PC-9 (cell line): ENCODE measurements at regions not wholly inside any gene's neighbourhood (a gene's known extent, or its start where the extent isn't known, plus 50 kb on each side); places are given as distances from the start of the nearest gene placed in this dataset.

ENCODE experiments used
- BruUV-seq: library from RNA; stranded (reverse); fragments of 400-500 nt; replicated peaks from 2 replicates; lab custom pipeline; 2021; lab: Mats Ljungman, UMichigan
- CTCF ChIA-PET: fragments of 300-600 bp; sonication (Branson Sonifier 250); formaldehyde crosslinking; loops from one replicate; lab custom pipeline; 2022; ENCODE audit warnings: antibody characterized with exemption; lab: Charles Lee
- POLR2A ChIA-PET: fragments of 300-600 bp; sonication (Branson Sonifier 250); formaldehyde crosslinking; loops from one replicate; lab custom pipeline; 2022; ENCODE audit warnings: antibody characterized with exemption; ENCODE audit not compliant: unreplicated experiment; lab: Charles Lee
- DNase-seq, 2 experiments: peaks; one replicate each; pipeline versions ENCODE4 v3.0.0 to v3.0.0-alpha.2; 2015 to 2022; ENCODE audit warnings: mixed read lengths in 1 of 2
- H2AFZ ChIP-seq: fragments of 200-600 bp; sonication (generic); 2 replicates; pipeline ENCODE4 v1.8.1; 2017; ENCODE audit warnings: antibody characterized with exemption
- H3F3A ChIP-seq: fragments of 200-600 bp; sonication (generic); 2 replicates; pipeline ENCODE4 v1.8.1; 2017; ENCODE audit warnings: antibody characterized with exemption, mild to moderate bottlenecking, low read depth; ENCODE audit not compliant: insufficient read depth
- H3K27ac ChIP-seq: fragments of 200-600 bp; sonication (generic); 2 replicates; pipeline ENCODE4 v1.6.1; 2016; ENCODE audit warnings: mixed run types
- H3K27me3 ChIP-seq: fragments of 200-600 bp; sonication (generic); 2 replicates; pipeline ENCODE4 v1.6.1; 2016; ENCODE audit warnings: low read depth, mixed run types; ENCODE audit not compliant: insufficient read depth
- H3K36me3 ChIP-seq: fragments of 200-600 bp; sonication (generic); 2 replicates; pipeline ENCODE4 v1.6.1; 2016; ENCODE audit warnings: low read depth, mixed run types
- H3K4me1 ChIP-seq: fragments of 200-600 bp; sonication (generic); replicated peaks from 2 replicates; pipeline ENCODE4 v1.6.1; 2016; ENCODE audit warnings: mixed run types; ENCODE audit not compliant: insufficient read depth
- H3K4me2 ChIP-seq: fragments of 200-600 bp; sonication (generic); 2 replicates; pipeline ENCODE4 v1.6.1; 2017; ENCODE audit warnings: mixed run types
- H3K4me3 ChIP-seq: fragments of 200-600 bp; sonication (generic); 2 replicates; pipeline ENCODE4 v1.6.1; 2016; ENCODE audit warnings: mixed run types
- H3K79me2 ChIP-seq: fragments of 200-600 bp; sonication (generic); 2 replicates; pipeline ENCODE4 v1.6.1; 2017; ENCODE audit warnings: low read depth, mixed run types
- H3K9me2 ChIP-seq: fragments of 200-600 bp; sonication (generic); 2 replicates; pipeline ENCODE4 v1.8.1; 2017; ENCODE audit warnings: mild to moderate bottlenecking; ENCODE audit not compliant: insufficient read depth
- H3K9me3 ChIP-seq: fragments of 200-600 bp; sonication (generic); 2 replicates; pipeline ENCODE4 v1.8.1; 2016; ENCODE audit warnings: low read depth; ENCODE audit not compliant: insufficient read depth
- H4K20me1 ChIP-seq: fragments of 200-600 bp; sonication (generic); 2 replicates; pipeline ENCODE4 v1.8.1; 2017; ENCODE audit not compliant: insufficient read depth
- EZH2 ChIP-seq: fragments of 200-600 bp; sonication (generic); IDR thresholded peaks from 2 replicates; pipeline ENCODE4 v1.8.0; 2017; ENCODE audit warnings: antibody characterized with exemption, low read depth
- intact Hi-C: fragments of 100-400 bp; cut with micrococcal nuclease; formaldehyde crosslinking; loops from one replicate; pipeline ENCODE4 v1.10.0; 2022; ENCODE audit not compliant: unreplicated experiment
- TF ChIP-seq, protein P1 (sequence below): fragments of 200-600 bp; sonication (generic); conservative IDR thresholded peaks from 2 replicates; pipeline ENCODE4 v1.6.1; 2017; ENCODE audit warnings: mixed run types, antibody characterized with exemption, mild to moderate bottlenecking, moderate library complexity

DNA sequence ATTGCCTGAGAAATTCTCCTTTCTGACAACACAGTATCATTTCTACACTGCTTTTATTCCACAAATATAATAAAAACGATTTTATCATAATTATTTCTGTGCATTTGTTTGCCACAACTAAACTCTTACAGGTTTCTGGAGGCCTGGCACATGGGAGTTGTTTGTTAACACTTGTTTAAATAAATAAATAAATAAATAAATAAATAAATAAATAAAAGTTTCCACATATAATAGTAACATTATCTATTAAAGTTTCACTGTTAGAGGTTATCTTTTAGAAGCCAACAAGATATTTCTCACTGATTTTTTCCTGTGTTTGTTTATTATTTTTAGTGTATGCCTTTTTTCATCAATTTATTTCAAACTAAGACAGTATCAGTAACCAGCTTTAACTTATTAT, 323.3 kb downstream of the FOXG1 start:
- intact Hi-C loops: no loop called here
- TF ChIP-seq EZH2: no peak
- TF ChIP-seq, protein P1, sequence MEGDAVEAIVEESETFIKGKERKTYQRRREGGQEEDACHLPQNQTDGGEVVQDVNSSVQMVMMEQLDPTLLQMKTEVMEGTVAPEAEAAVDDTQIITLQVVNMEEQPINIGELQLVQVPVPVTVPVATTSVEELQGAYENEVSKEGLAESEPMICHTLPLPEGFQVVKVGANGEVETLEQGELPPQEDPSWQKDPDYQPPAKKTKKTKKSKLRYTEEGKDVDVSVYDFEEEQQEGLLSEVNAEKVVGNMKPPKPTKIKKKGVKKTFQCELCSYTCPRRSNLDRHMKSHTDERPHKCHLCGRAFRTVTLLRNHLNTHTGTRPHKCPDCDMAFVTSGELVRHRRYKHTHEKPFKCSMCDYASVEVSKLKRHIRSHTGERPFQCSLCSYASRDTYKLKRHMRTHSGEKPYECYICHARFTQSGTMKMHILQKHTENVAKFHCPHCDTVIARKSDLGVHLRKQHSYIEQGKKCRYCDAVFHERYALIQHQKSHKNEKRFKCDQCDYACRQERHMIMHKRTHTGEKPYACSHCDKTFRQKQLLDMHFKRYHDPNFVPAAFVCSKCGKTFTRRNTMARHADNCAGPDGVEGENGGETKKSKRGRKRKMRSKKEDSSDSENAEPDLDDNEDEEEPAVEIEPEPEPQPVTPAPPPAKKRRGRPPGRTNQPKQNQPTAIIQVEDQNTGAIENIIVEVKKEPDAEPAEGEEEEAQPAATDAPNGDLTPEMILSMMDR: no peak
- H3K4me3 ChIP-seq: no peak overlapping the region
- no peaks in the 10 kb centered on the region for H3K36me3 ChIP-seq
- no peak overlapping the region for H3K4me2 ChIP-seq
- H3K9me2 ChIP-seq: no peaks in the 10 kb centered on the region
- no peaks in the 10 kb centered on the region for H3F3A ChIP-seq
- DNase-seq: no peak
- H3K27ac ChIP-seq: no peak overlapping the region
- ChIA-PET CTCF (no interaction called here), POLR2A (no interaction called here)
- no peaks in the 10 kb centered on the region for H3K79me2 ChIP-seq
- BruUV-seq: no TSS peak
- H3K9me3 ChIP-seq: no peaks in the 10 kb centered on the region
- no peaks in the 10 kb centered on the region for H4K20me1 ChIP-seq
- no peak overlapping the region for H2AFZ ChIP-seq
- no peaks in the 10 kb centered on the region for H3K4me1 ChIP-seq
- no peaks in the 10 kb centered on the region for H3K27me3 ChIP-seq

DNA sequence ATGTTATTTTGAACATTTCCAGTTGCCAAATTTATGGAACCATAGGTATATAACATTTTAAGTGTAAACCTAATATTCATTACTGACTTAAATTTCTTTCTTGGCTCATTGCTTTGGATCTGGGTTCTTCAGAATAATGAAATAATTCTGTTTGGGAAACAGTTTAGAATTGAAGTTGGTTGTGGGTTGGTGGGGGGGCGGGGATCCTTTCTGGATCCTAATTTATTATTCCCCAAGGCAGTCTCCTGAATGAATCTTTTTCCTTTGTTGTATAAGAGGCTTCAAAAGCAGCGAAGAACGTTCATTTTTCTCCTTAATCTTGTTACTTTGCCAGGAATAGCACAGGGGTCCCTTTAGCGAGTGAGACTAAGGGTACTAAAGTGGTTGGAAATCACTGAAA, 325.5 kb downstream of the FOXG1 start:
- no peak overlapping the region for H3K27ac ChIP-seq
- no peak for TF ChIP-seq EZH2
- TF ChIP-seq, protein P1: no peak
- intact Hi-C loops: no loop called here

DNA sequence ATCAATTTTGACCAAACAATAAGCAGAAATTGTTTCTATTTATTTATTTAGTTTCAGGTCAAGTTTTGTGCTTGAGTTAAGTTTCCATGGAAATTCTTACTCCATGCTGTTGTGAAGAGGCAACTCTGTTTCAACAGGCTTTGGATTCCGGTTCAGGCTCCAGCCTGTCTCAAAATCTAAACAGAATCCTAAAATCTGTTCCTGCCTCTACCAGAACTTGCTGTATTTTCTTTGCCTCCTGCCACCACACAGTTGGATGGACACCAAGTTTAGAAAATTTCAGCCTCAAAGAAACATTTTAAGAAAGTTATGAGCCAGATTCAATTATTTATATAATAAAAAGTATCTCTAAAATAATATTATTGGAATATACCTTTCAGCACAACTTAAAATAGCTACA, 330.9 kb downstream of the FOXG1 start:
- ChIA-PET CTCF (no interaction called here), POLR2A (no interaction called here)
- Histone ChIP-seq H2AFZ (no peak overlapping the region), H3K27me3 (no peaks in the 10 kb centered on the region), H3K27ac (no peak overlapping the region), H3K4me3 (no peak overlapping the region), H3K4me2 (no peak overlapping the region), H4K20me1 (no peaks in the 10 kb centered on the region), H3K4me1 (no peaks in the 10 kb centered on the region), H3F3A (no peaks in the 10 kb centered on the region), H3K79me2 (no peaks in the 10 kb centered on the region), H3K36me3 (no peaks in the 10 kb centered on the region), H3K9me3 (no peaks in the 10 kb centered on the region), H3K9me2 (no peaks in the 10 kb centered on the region)
- intact Hi-C loops: no loop called here
- no peak for DNase-seq
- no TSS peak for BruUV-seq
- TF ChIP-seq EZH2: no peak
- TF ChIP-seq, protein P1: no peak

More for the DNA sequence above, 325.5 kb downstream of the FOXG1 start:
- Histone ChIP-seq H3K4me2 (no peak overlapping the region), H3F3A (no peaks in the 10 kb centered on the region), H3K36me3 (no peaks in the 10 kb centered on the region), H3K4me1 (no peaks in the 10 kb centered on the region), H4K20me1 (no peaks in the 10 kb centered on the region), H3K79me2 (no peaks in the 10 kb centered on the region), H3K9me3 (no peaks in the 10 kb centered on the region), H3K4me3 (no peak overlapping the region), H2AFZ (no peak overlapping the region), H3K27me3 (no peaks in the 10 kb centered on the region), H3K9me2 (no peaks in the 10 kb centered on the region)
- BruUV-seq: no TSS peak
- ChIA-PET CTCF (no interaction called here), POLR2A (interaction anchor here (0.6 kb wide), 1 partner anchor 33 kb away, joined by 3 read pairs; no protein-coding TSS in a partner anchor)
- no peak for DNase-seq
